ENCODE measurements at regions not wholly inside any gene's neighbourhood (a gene's known extent, or its start where the extent isn't known, plus 50 kb on each side); places are given as distances from the start of the nearest gene placed in this dataset.

GRCh38 chr2:6627316-6627715 lies 238.4 kb downstream of the CMPK2 start:
- no peak for TF ChIP-seq CTCF (IDR thresholded peaks at IDR 0.05; ENCODE audit: poor library complexity, severe bottlenecking)
- no peak for ATAC-seq (ENCODE audit: low read depth)
- no peak for DNase-seq (ENCODE audit: low spot score)
- no peaks in the 10 kb centered on the region for H3K36me3 ChIP-seq (ENCODE audit: low read depth)
- no peak overlapping the region for H3K27ac ChIP-seq (ENCODE audit: poor library complexity, severe bottlenecking)
- H3K27me3 ChIP-seq (ENCODE audit: insufficient read depth, poor library complexity, severe bottlenecking) = no peaks in the 10 kb centered on the region
- H3K4me1 ChIP-seq (ENCODE audit: insufficient read depth, poor library complexity, severe bottlenecking) = no peaks in the 10 kb centered on the region
- no peaks in the 10 kb centered on the region for H3K9me3 ChIP-seq (ENCODE audit: severe bottlenecking)
- no peak overlapping the region for H3K4me3 ChIP-seq (ENCODE audit: severe bottlenecking)

GRCh38 chr2:6630209-6630608 lies 235.5 kb downstream of the CMPK2 start:
- Histone ChIP-seq H3K4me1 (ENCODE audit: insufficient read depth, poor library complexity, severe bottlenecking) (no peaks in the 10 kb centered on the region), H3K9me3 (ENCODE audit: severe bottlenecking) (no peaks in the 10 kb centered on the region), H3K36me3 (ENCODE audit: low read depth) (no peaks in the 10 kb centered on the region), H3K27me3 (ENCODE audit: insufficient read depth, poor library complexity, severe bottlenecking) (no peaks in the 10 kb centered on the region), H3K4me3 (ENCODE audit: severe bottlenecking) (no peak overlapping the region), H3K27ac (ENCODE audit: poor library complexity, severe bottlenecking) (no peak overlapping the region)
- ATAC-seq (ENCODE audit: low read depth) (no peak), DNase-seq (ENCODE audit: low spot score) (no peak)
- no peak for TF ChIP-seq CTCF (IDR thresholded peaks at IDR 0.05; ENCODE audit: poor library complexity, severe bottlenecking)

GRCh38 chr2:6635296-6635695 lies 230.4 kb downstream of the CMPK2 start:
- Histone ChIP-seq H3K27ac (ENCODE audit: poor library complexity, severe bottlenecking) (no peak overlapping the region), H3K36me3 (ENCODE audit: low read depth) (no peaks in the 10 kb centered on the region), H3K4me3 (ENCODE audit: severe bottlenecking) (no peak overlapping the region), H3K27me3 (ENCODE audit: insufficient read depth, poor library complexity, severe bottlenecking) (no peaks in the 10 kb centered on the region), H3K9me3 (ENCODE audit: severe bottlenecking) (no peaks in the 10 kb centered on the region), H3K4me1 (ENCODE audit: insufficient read depth, poor library complexity, severe bottlenecking) (no peaks in the 10 kb centered on the region)
- ATAC-seq (ENCODE audit: low read depth) (no peak), DNase-seq (ENCODE audit: low spot score) (no peak)
- TF ChIP-seq CTCF (IDR thresholded peaks at IDR 0.05; ENCODE audit: poor library complexity, severe bottlenecking) = no peak

- H3K36me3 ChIP-seq (ENCODE audit: low read depth) = no peaks in the 10 kb centered on the region
- TF ChIP-seq CTCF (IDR thresholded peaks at IDR 0.05; ENCODE audit: poor library complexity, severe bottlenecking) = no peak
- DNase-seq (ENCODE audit: low spot score) (no peak), ATAC-seq (ENCODE audit: low read depth) (no peak)
- no peaks in the 10 kb centered on the region for H3K9me3 ChIP-seq (ENCODE audit: severe bottlenecking)
- H3K4me3 ChIP-seq (ENCODE audit: severe bottlenecking) = no peak overlapping the region
- H3K27ac ChIP-seq (ENCODE audit: poor library complexity, severe bottlenecking) = no peak overlapping the region
- no peaks in the 10 kb centered on the region for H3K4me1 ChIP-seq (ENCODE audit: insufficient read depth, poor library complexity, severe bottlenecking)
- H3K27me3 ChIP-seq (ENCODE audit: insufficient read depth, poor library complexity, severe bottlenecking) = no peaks in the 10 kb centered on the region
These were observed 228.4 kb downstream of the CMPK2 start for GRCh38 chr2:6637330-6637729.

- Histone ChIP-seq H3K27ac (ENCODE audit: poor library complexity, severe bottlenecking) (no peak overlapping the region), H3K36me3 (ENCODE audit: low read depth) (no peaks in the 10 kb centered on the region), H3K4me1 (ENCODE audit: insufficient read depth, poor library complexity, severe bottlenecking) (no peaks in the 10 kb centered on the region), H3K9me3 (ENCODE audit: severe bottlenecking) (no peaks in the 10 kb centered on the region), H3K4me3 (ENCODE audit: severe bottlenecking) (no peak overlapping the region), H3K27me3 (ENCODE audit: insufficient read depth, poor library complexity, severe bottlenecking) (no peaks in the 10 kb centered on the region)
- TF ChIP-seq CTCF (IDR thresholded peaks at IDR 0.05; ENCODE audit: poor library complexity, severe bottlenecking) = no peak
- DNase-seq (ENCODE audit: low spot score) (no peak), ATAC-seq (ENCODE audit: low read depth) (no peak)
These were observed 225.6 kb downstream of the CMPK2 start for GRCh38 chr2:6639929-6640620.

Data from RWPE2 (cell line).